Activated CD8-positive, alpha-beta memory T cell treated with anti-CD3 and anti-CD28 coated beads, Interleukin-2, amount 50 U/mL, for 4 hours (primary cell): ENCODE measurements at regions not wholly inside any gene's neighbourhood (a gene's known extent, or its start where the extent isn't known, plus 50 kb on each side); places are given as distances from the start of the nearest gene placed in this dataset.
"Not testable (repeated sequence)": the region's sequence is repeated elsewhere in the genome, so short reads cannot be mapped to it uniquely, and the experiment has no call there.

ENCODE experiments used
- DNase-seq: peaks from one replicate; pipeline ENCODE4 v3.0.0-alpha.2; 2020

GRCh38 chr13:73661687-73662425, 472.3 kb downstream of the KLF12 start:
- no peak for DNase-seq

- no peak for DNase-seq
Observed at GRCh38 chr13:73661066-73661465, 473.1 kb downstream of the KLF12 start.

GRCh38 chr13:73658639-73659038, 475.6 kb downstream of the KLF12 start:
- DNase-seq = no peak

- no peak for DNase-seq
Observed at GRCh38 chr13:73657821-73658540, 476.2 kb downstream of the KLF12 start.

GRCh38 chr13:73656863-73657262, 477.3 kb downstream of the KLF12 start:
- no peak for DNase-seq

GRCh38 chr13:73653688-73654087, 480.5 kb downstream of the KLF12 start:
- DNase-seq = no peak

- no peak for DNase-seq
Observed at GRCh38 chr13:73647417-73647816, 486.8 kb downstream of the KLF12 start.

GRCh38 chr13:73640476-73641179, 493.6 kb downstream of the KLF12 start:
- DNase-seq = not testable (repeated sequence)

GRCh38 chr13:73635166-73635787, 498.9 kb downstream of the KLF12 start:
- DNase-seq = no peak

- DNase-seq = no peak
Observed at GRCh38 chr13:73633817-73634460, 500.3 kb downstream of the KLF12 start.

GRCh38 chr13:73631411-73631810, 502.8 kb downstream of the KLF12 start:
- DNase-seq = no peak

- no peak for DNase-seq
Observed at GRCh38 chr13:73625562-73626339, 508.5 kb downstream of the KLF12 start.

GRCh38 chr13:73623281-73623680, 510.9 kb downstream of the KLF12 start:
- no peak for DNase-seq

- DNase-seq = no peak
Observed at GRCh38 chr13:73622381-73622780, 511.8 kb downstream of the KLF12 start.

- no peak for DNase-seq
Observed at GRCh38 chr13:73618275-73618865, 515.8 kb downstream of the KLF12 start.

GRCh38 chr13:73616861-73617260, 517.3 kb downstream of the KLF12 start:
- no peak for DNase-seq

- DNase-seq = no peak
Observed at GRCh38 chr13:73610799-73611592, 523.2 kb downstream of the KLF12 start.

GRCh38 chr13:73608711-73609485, 525.3 kb downstream of the KLF12 start:
- no peak for DNase-seq

GRCh38 chr13:73608157-73608516, 526.1 kb downstream of the KLF12 start:
- no peak for DNase-seq
